PC-3 (cell line): ENCODE measurements at regions not wholly inside any gene's neighbourhood (a gene's known extent, or its start where the extent isn't known, plus 50 kb on each side); places are given as distances from the start of the nearest gene placed in this dataset.

Experiments used
- ATAC-seq: fragments of 200-7000 bp; cut with Tn5 transposase; 2 replicates; pipeline ENCODE4 v1.9.1; 2020; ENCODE audit warnings: mild to moderate bottlenecking, moderate library complexity
- BruUV-seq: library from RNA; stranded (reverse); fragments of 400-500 nt; replicated peaks from 2 replicates; lab custom pipeline; 2021; lab: Mats Ljungman, UMichigan
- CTCF ChIA-PET: fragments of 300-600 bp; sonication (Branson Sonifier 250); formaldehyde crosslinking; loops from one replicate; lab custom pipeline; 2022; ENCODE audit warnings: antibody characterized with exemption; lab: Charles Lee
- POLR2A ChIA-PET: fragments of 300-600 bp; sonication (Branson Sonifier 250); formaldehyde crosslinking; loops from one replicate; lab custom pipeline; 2022; ENCODE audit warnings: antibody characterized with exemption; ENCODE audit not compliant: unreplicated experiment; lab: Charles Lee
- DNase-seq: peaks from one replicate; pipeline ENCODE4 v3.0.0-alpha.2; 2015
- H2AFZ ChIP-seq: fragments of 300-600 bp; sonication (generic); 2 replicates; pipeline ENCODE4 v1.6.0; 2016; ENCODE audit warnings: antibody characterized with exemption, low read length
- H3F3A ChIP-seq: fragments of 300-600 bp; sonication (generic); one replicate; pipeline ENCODE4 v1.6.0; 2017; ENCODE audit warnings: antibody characterized with exemption, low read length, control low read depth, mild to moderate bottlenecking; ENCODE audit not compliant: unreplicated experiment
- H3K27ac ChIP-seq: fragments of 300-600 bp; sonication (generic); 2 replicates; pipeline ENCODE4 v1.5.1; 2016; ENCODE audit warnings: mild to moderate bottlenecking, low read length
- H3K27me3 ChIP-seq: fragments of 300-600 bp; sonication (generic); 2 replicates; pipeline ENCODE4 v1.6.1; 2016; ENCODE audit warnings: low read length, mixed read lengths
- H3K36me3 ChIP-seq: fragments of 300-600 bp; sonication (generic); 2 replicates; pipeline ENCODE4 v1.6.1; 2016; ENCODE audit warnings: low read depth, mixed run types, low read length, mixed read lengths
- H3K4me1 ChIP-seq: fragments of 300-600 bp; sonication (generic); 2 replicates; pipeline ENCODE4 v1.5.1; 2016; ENCODE audit warnings: low read length; ENCODE audit not compliant: insufficient read depth
- H3K4me2 ChIP-seq: fragments of 300-600 bp; sonication (generic); 2 replicates; pipeline ENCODE4 v1.6.0; 2016; ENCODE audit warnings: low read length
- H3K4me3 ChIP-seq: fragments of 300-600 bp; sonication (generic); 2 replicates; pipeline ENCODE4 v1.5.1; 2016; ENCODE audit warnings: mild to moderate bottlenecking, low read length, mixed read lengths
- H3K79me2 ChIP-seq: fragments of 300-600 bp; sonication (generic); 2 replicates; pipeline ENCODE4 v1.6.1; 2017; ENCODE audit warnings: low read length, mixed read lengths
- H3K9ac ChIP-seq: fragments of 300-600 bp; sonication (generic); 2 replicates; pipeline ENCODE4 v1.6.0; 2016; ENCODE audit warnings: mild to moderate bottlenecking, low read length
- H3K9me2 ChIP-seq: fragments of 300-600 bp; sonication (generic); replicated peaks from 2 replicates; pipeline ENCODE4 v1.6.1; 2016; ENCODE audit warnings: mixed run types, low read length, mixed read lengths
- H3K9me3 ChIP-seq: fragments of 300-600 bp; sonication (generic); 2 replicates; pipeline ENCODE4 v1.6.1; 2016; ENCODE audit warnings: low read length, mixed read lengths
- H4K20me1 ChIP-seq: fragments of 300-600 bp; sonication (generic); 2 replicates; pipeline ENCODE4 v1.6.1; 2016; ENCODE audit warnings: low read length, mixed read lengths
- CTCF ChIP-seq: fragments of 300-600 bp; sonication (generic); conservative IDR thresholded peaks from 2 replicates; pipeline ENCODE4 v1.5.1; 2017; ENCODE audit warnings: antibody characterized with exemption, low read depth, mild to moderate bottlenecking, low read length
- EZH2 ChIP-seq: fragments of 300-600 bp; sonication (generic); IDR thresholded peaks from one replicate; pipeline ENCODE4 v1.6.1; 2017; ENCODE audit warnings: antibody characterized with exemption, mild to moderate bottlenecking, low read length; ENCODE audit not compliant: unreplicated experiment
- EZH2phosphoT487 ChIP-seq: fragments of 300-600 bp; sonication (generic); IDR thresholded peaks from 2 replicates; pipeline ENCODE4 v1.6.1; 2018; ENCODE audit warnings: mild to moderate bottlenecking, antibody characterized with exemption, low read length, borderline replicate concordance
- intact Hi-C: fragments of 100-400 bp; cut with micrococcal nuclease; formaldehyde crosslinking; loops from 2 replicates; pipeline ENCODE4 v1.9.0; 2023

DNA sequence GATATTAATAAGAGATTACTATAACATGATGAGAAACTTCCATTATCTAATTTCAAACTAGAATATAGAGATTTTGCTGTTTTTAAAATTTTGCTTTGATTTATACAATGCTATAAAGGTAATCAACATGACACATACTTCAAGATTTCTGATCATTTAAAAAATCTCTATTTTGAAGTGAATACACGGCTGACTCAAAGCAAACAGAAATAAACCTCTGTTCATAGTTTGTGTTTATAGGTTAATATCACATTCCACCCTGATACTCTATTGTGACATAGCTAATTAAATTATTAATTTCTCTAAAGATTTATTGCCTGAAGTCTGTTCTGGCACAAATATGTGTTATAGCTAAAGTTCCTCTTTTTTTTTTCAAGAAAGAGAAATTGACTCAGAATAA lies 349.2 kb downstream of the TLL1 start:
- no peaks in the 10 kb centered on the region for H3K36me3 ChIP-seq
- H4K20me1 ChIP-seq: no peaks in the 10 kb centered on the region
- TF ChIP-seq CTCF: no peak
- no peak for TF ChIP-seq EZH2
- TF ChIP-seq EZH2phosphoT487: no peak
- peak; percentile 67 for ATAC-seq
- intact Hi-C loops: no loop called here
- no peaks in the 10 kb centered on the region for H3K9me3 ChIP-seq
- H3K79me2 ChIP-seq: no peaks in the 10 kb centered on the region
- no TSS peak for BruUV-seq
- H3K4me3 ChIP-seq: no peak overlapping the region
- POLR2A ChIA-PET: no interaction called here
- H3K27ac ChIP-seq: no peak overlapping the region
- H3K27me3 ChIP-seq: no peaks in the 10 kb centered on the region
- no peak overlapping the region for H2AFZ ChIP-seq
- peak; percentile 51 for DNase-seq
- peaks cover 7% of the 10 kb centered on the region for H3K4me1 ChIP-seq
- H3F3A ChIP-seq: no peaks in the 10 kb centered on the region
- no peak overlapping the region for H3K9ac ChIP-seq
- H3K4me2 ChIP-seq: no peak overlapping the region
- no peaks in the 10 kb centered on the region for H3K9me2 ChIP-seq
- CTCF ChIA-PET: no interaction called here

DNA sequence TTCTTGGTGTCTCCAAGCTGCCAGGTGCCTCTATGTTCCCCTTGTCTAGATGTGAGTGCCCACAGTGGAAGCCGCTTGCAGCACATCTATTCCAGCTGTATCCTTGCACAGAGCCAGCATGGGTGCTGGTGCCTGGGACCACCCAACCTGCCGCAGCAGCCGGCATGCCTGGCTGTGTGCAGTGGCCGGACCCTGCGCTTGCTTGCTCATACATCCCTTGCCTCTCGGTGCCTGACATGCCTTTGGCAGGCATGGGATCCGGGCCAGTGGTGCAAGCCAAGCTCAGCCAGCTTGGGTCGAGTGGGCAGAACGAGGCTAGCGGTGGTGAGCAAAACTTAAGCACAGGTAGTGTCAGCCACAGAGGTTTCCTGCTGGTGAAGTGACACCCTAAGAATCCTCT lies 355.1 kb downstream of the TLL1 start:
- no peak overlapping the region for H3K9ac ChIP-seq
- H3K79me2 ChIP-seq: no peaks in the 10 kb centered on the region
- no peaks in the 10 kb centered on the region for H3K4me1 ChIP-seq
- H3K4me2 ChIP-seq: no peak overlapping the region
- ChIA-PET POLR2A (no interaction called here), CTCF (no interaction called here)
- H3F3A ChIP-seq: no peaks in the 10 kb centered on the region
- no peak overlapping the region for H2AFZ ChIP-seq
- intact Hi-C loops: no loop called here
- no peak for DNase-seq
- no peak overlapping the region for H3K4me3 ChIP-seq
- BruUV-seq: no TSS peak
- H3K27ac ChIP-seq: no peak overlapping the region
- H3K9me3 ChIP-seq: no peaks in the 10 kb centered on the region
- ATAC-seq: no peak
- TF ChIP-seq EZH2: no peak
- no peak for TF ChIP-seq CTCF
- no peak for TF ChIP-seq EZH2phosphoT487
- H4K20me1 ChIP-seq: no peaks in the 10 kb centered on the region
- H3K27me3 ChIP-seq: no peaks in the 10 kb centered on the region
- no peaks in the 10 kb centered on the region for H3K36me3 ChIP-seq
- H3K9me2 ChIP-seq: no peaks in the 10 kb centered on the region

- H3K36me3 ChIP-seq: no peaks in the 10 kb centered on the region
- DNase-seq (no peak), ATAC-seq (no peak)
- H4K20me1 ChIP-seq: no peaks in the 10 kb centered on the region
- H3K9ac ChIP-seq: no peak overlapping the region
- no peak overlapping the region for H3K4me3 ChIP-seq
- no peaks in the 10 kb centered on the region for H3K4me1 ChIP-seq
- H3F3A ChIP-seq: no peaks in the 10 kb centered on the region
- intact Hi-C loops: no loop called here
- BruUV-seq: no TSS peak
- no peak overlapping the region for H2AFZ ChIP-seq
- CTCF ChIA-PET: no interaction called here
- H3K4me2 ChIP-seq: no peak overlapping the region
- no peaks in the 10 kb centered on the region for H3K79me2 ChIP-seq
- no peaks in the 10 kb centered on the region for H3K9me2 ChIP-seq
- H3K9me3 ChIP-seq: no peaks in the 10 kb centered on the region
- H3K27me3 ChIP-seq: no peaks in the 10 kb centered on the region
- POLR2A ChIA-PET: no interaction called here
- TF ChIP-seq EZH2: no peak
- no peak for TF ChIP-seq CTCF
- H3K27ac ChIP-seq: no peak overlapping the region
Measured at GRCh38 chr4:166229799-166230198, 356.8 kb downstream of the TLL1 start.
